Heart left ventricle (tissue), 16 donors: ENCODE measurements at regions not wholly inside any gene's neighbourhood (a gene's known extent, or its start where the extent isn't known, plus 50 kb on each side); places are given as distances from the start of the nearest gene placed in this dataset.
"Not testable (repeated sequence)": the region's sequence is repeated elsewhere in the genome, so short reads cannot be mapped to it uniquely, and the experiment has no call there.

Source experiments
- ATAC-seq, 4 donors: fragments of 200-7000 bp; cut with Tn5 transposase; one replicate each; pipeline ENCODE4 v1.9.1; 2020 to 2022; ENCODE audit warnings: moderate library complexity in 4 of 4, mild to moderate bottlenecking in 3 of 4, moderate number of reproducible peaks in 1 of 4
- DNase-seq, 5 donors: peaks; one replicate each; pipeline ENCODE4 v3.0.0-alpha.2; 2020
- H3K27ac ChIP-seq, 12 donors: fragments of 200-600 bp; sonication (generic) in 4 of 12; one replicate each; pipeline versions ENCODE4 v1.5.0 to v1.8.0; 2016 to 2022; ENCODE audit warnings: mild to moderate bottlenecking in 2 of 12
- H3K27me3 ChIP-seq, 9 donors: fragments of 200-600 bp; sonication (generic) in 2 of 9; one replicate each; pipeline versions ENCODE4 v1.5.1 to v1.8.0; 2016 to 2022; ENCODE audit warnings: mild to moderate bottlenecking in 3 of 9
- H3K36me3 ChIP-seq, 9 donors: fragments of 200-600 bp; sonication (generic) in 2 of 9; one replicate each; pipeline versions ENCODE4 v1.5.0 to v1.8.0; 2018 to 2022; ENCODE audit warnings: mild to moderate bottlenecking in 2 of 9
- H3K4me1 ChIP-seq, 12 donors: fragments of 200-600 bp; sonication (generic) in 4 of 12; one replicate each; pipeline versions ENCODE4 v1.5.0 to v1.8.0; 2016 to 2022; ENCODE audit warnings: mild to moderate bottlenecking in 3 of 12
- H3K4me3 ChIP-seq, 12 donors: fragments of 200-600 bp; sonication (generic) in 4 of 12; one replicate each; pipeline versions ENCODE4 v1.5.0 to v1.8.0; 2017 to 2022; ENCODE audit warnings: mild to moderate bottlenecking in 9 of 12, moderate library complexity in 4 of 12
- H3K9me3 ChIP-seq, 12 donors: fragments of 200-600 bp; sonication (generic) in 4 of 12; one replicate each; pipeline versions ENCODE4 v1.5.0 to v1.8.0; 2016 to 2022; ENCODE audit warnings: mild to moderate bottlenecking in 1 of 12
- CTCF ChIP-seq, 12 donors: fragments of 200-600 bp; sonication (generic) in 4 of 12; IDR thresholded peaks; one replicate each; pipeline versions ENCODE4 v1.5.0 to v1.8.0; 2018 to 2022; ENCODE audit warnings: antibody characterized with exemption in 12 of 12, mild to moderate bottlenecking in 5 of 12
- POLR2A ChIP-seq, 2 donors: fragments of 450-650 bp; IDR thresholded peaks; one replicate each; pipeline ENCODE4 v1.6.1; 2017; ENCODE audit warnings: antibody characterized with exemption in 2 of 2, mild to moderate bottlenecking in 2 of 2, moderate library complexity in 2 of 2
- WGBS, 4 donors: extraction: QIAGEN DNeasy Blood & Tissue Kit in 2 of 4; methylation state at CpG; one replicate each; pipeline versions ENCODE4 v1.1.5 to v1.1.7; 2013 to 2018; 5-methylcytosine and 5-hydroxymethylcytosine counted together
- intact Hi-C, 10 donors: fragments of 100-400 bp; cut with DNase I; formaldehyde crosslinking; loops; one replicate each; pipeline versions ENCODE4 v1.11.1 to v1.14.2; 2022
- donor health status: ischemic (EF 13 %, LVEDD 7.1; RV severe dilation, severe dysfunction).
- donor health status: healthy with polysubstance abuse.
- donor health status: DM: no; HTN: yes; CAD: no.
- donor health status: DM: no; HTN: no; CAD: no.
- donor health status: ischemic (EF 25% LVEDD 6.9; RV normal size, moderate dysfunction).
- donor health status: ischemic (EF 25% LVEDD 5.7; RV mildly dilated, moderate dysfunction).
- donor health status: healthy.
- donor health status: DM: yes; HTN: yes; CAD: no.
- donor health status: ischemic (EF 35%, LVEDD 5.7; RV mildly dilated, moderate dysfunction).
- donor health status: nonischemic (EF 11% LVEDD 7.7; RV severe dilation, severe dysfunction).
- donor health status: DM: yes; HTN: yes; CAD: no.
- donor health status: PGD.
- donor health status: ischemic (EF 29% LVEDD 5.4; RV normal size, mild dysfunction).
- donor health status: nonischemic (EF 23%, LVEDD 6.1; RV moderate dilation, normal function).

DNA sequence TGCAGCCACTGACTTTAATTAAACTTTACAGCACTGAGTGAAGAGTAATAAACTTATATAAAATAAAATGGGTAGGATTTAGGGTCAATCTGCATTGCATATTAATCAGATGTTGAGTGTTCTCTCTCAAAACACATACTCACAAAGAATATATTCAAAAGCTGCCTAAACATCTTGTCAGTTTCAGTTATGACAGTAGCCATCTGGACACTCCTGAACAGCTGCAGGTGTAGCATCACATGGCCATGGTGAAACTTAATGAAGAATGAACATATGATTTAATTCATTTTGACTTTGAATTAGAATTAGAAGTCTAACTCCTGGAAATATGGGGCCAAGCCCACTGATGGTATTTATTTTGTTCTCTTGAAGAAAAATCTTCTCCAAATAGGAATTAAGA, 684.3 kb upstream of the RAG2 start:
- no peaks in the 10 kb centered on the region for H3K27me3 ChIP-seq
- peaks cover 0 to 4% (median 0%) of the 10 kb centered on the region in 12 donors for H3K9me3 ChIP-seq
- no peak for DNase-seq
- H3K4me1 ChIP-seq = no peaks in the 10 kb centered on the region
- H3K4me3 ChIP-seq = no peak overlapping the region
- no peak overlapping the region for H3K27ac ChIP-seq
- intact Hi-C loops = no loop called here
- TF ChIP-seq CTCF (IDR thresholded peaks at IDR 0.05) (no peak), POLR2A (IDR thresholded peaks at IDR 0.05) (no peak)
- H3K36me3 ChIP-seq = no peaks in the 10 kb centered on the region
- no peak for ATAC-seq

GRCh38 chr11:37280200-37280599, 682.2 kb upstream of the RAG2 start:
- 48 to 63% (median 57%) methylated on average over 2 of the region's 2 CpGs for WGBS, 4 donors
- H3K4me3 ChIP-seq = no peak overlapping the region
- peaks cover 0 to 2% (median 0%) of the 10 kb centered on the region in 12 donors for H3K9me3 ChIP-seq
- H3K4me1 ChIP-seq = no peaks in the 10 kb centered on the region
- DNase-seq = no peak
- TF ChIP-seq CTCF (IDR thresholded peaks at IDR 0.05) = no peak
- no peak for TF ChIP-seq POLR2A (IDR thresholded peaks at IDR 0.05)
- intact Hi-C loops = no loop called here
- no peaks in the 10 kb centered on the region for H3K36me3 ChIP-seq
- peak in 3 of 4 donors; percentile 62 to 78 (median 67) for ATAC-seq
- H3K27me3 ChIP-seq = no peaks in the 10 kb centered on the region
- H3K27ac ChIP-seq = peak overlapping the region in 1 of 12 donors; percentile 29

DNA sequence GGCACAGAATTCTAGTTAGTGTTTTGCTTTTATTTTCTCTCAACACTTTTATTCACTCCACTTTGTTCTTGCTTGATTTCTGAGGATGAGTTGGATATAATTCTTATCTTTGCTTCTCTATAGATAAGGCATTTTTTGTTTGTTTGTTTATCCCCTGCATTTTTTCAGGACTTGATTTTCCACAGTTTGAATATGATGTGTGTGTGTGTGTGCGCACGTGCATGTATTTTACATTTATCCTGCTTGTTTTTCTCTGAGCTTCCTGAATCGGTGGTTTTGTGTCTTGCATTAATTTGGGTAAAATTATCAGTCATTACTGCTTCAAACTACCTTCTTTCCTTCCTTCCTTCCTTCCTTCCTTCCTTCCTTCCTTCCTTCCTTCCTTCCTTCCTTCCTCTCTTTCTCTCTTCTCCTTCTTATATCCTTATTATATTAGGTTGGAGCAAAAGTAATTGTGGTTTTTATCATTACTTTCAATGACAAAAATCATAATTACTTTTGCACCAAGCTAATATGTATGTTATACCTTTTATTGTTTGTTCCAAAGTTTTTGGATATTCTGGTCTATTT, 679.9 kb upstream of the RAG2 start:
- Histone ChIP-seq H3K9me3 (no peaks in the 10 kb centered on the region), H3K27ac (no peak overlapping the region), H3K36me3 (no peaks in the 10 kb centered on the region), H3K27me3 (no peaks in the 10 kb centered on the region), H3K4me1 (no peaks in the 10 kb centered on the region), H3K4me3 (no peak overlapping the region)
- intact Hi-C loops = no loop called here
- no peak for TF ChIP-seq CTCF (IDR thresholded peaks at IDR 0.05)
- DNase-seq = no peak
- WGBS, 4 donors = 73 to 93% (median 88%) methylated on average over 3 of the region's 3 CpGs
- ATAC-seq = no peak

GRCh38 chr11:37264783-37265182, 666.7 kb upstream of the RAG2 start:
- peaks cover 0 to 11% (median 2%) of the 10 kb centered on the region in 12 donors for H3K9me3 ChIP-seq
- intact Hi-C loops = no loop called here
- ATAC-seq (peak in 2 of 4 donors; percentile 20 to 47), DNase-seq (peak in 1 of 5 donors; percentile 7)
- no peaks in the 10 kb centered on the region for H3K27me3 ChIP-seq
- H3K4me1 ChIP-seq = no peaks in the 10 kb centered on the region
- no peak overlapping the region for H3K27ac ChIP-seq
- 32 to 47% (median 40%) methylated on average over 4 of the region's 4 CpGs for WGBS, 4 donors
- H3K36me3 ChIP-seq = no peaks in the 10 kb centered on the region
- TF ChIP-seq POLR2A (IDR thresholded peaks at IDR 0.05) = no peak
- no peak overlapping the region for H3K4me3 ChIP-seq

GRCh38 chr11:37264060-37264459, 666.0 kb upstream of the RAG2 start:
- H3K36me3 ChIP-seq = no peaks in the 10 kb centered on the region
- no peak overlapping the region for H3K4me3 ChIP-seq
- H3K27ac ChIP-seq = no peak overlapping the region
- ATAC-seq = no peak
- WGBS, 4 donors = 31 to 60% (median 49%) methylated on average over 1 of the region's 1 CpG
- TF ChIP-seq POLR2A (IDR thresholded peaks at IDR 0.05) (no peak), CTCF (IDR thresholded peaks at IDR 0.05) (no peak)
- H3K27me3 ChIP-seq = no peaks in the 10 kb centered on the region
- no peak for DNase-seq
- H3K4me1 ChIP-seq = no peaks in the 10 kb centered on the region
- intact Hi-C loops = no loop called here
- H3K9me3 ChIP-seq = peaks cover 0 to 11% (median 2%) of the 10 kb centered on the region in 12 donors

DNA sequence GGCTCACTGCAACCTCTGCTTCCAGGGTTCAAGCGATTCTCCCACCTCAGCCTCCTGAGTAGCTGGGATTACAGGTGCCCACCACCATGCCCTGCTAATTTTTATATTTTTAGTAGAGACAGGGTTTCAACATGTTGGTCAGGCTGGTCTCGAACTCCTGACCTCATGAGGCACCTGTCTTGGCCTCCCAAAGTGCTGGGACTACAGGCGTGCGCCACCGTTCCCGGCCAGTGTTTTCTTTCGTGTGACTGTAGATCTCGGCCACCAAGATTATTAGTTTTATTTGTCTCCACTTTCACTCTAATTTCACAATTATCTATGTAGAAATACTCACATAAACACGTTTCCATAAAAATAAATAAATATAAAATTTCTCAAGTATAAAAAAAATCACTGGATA, 665.4 kb upstream of the RAG2 start:
- H3K4me1 ChIP-seq, H3K27me3 ChIP-seq, H3K36me3 ChIP-seq, DNase-seq, H3K27ac ChIP-seq, H3K4me3 ChIP-seq, ATAC-seq, intact Hi-C loops: not testable (repeated sequence)
- H3K9me3 ChIP-seq = peaks cover 0 to 11% (median 2%) of the 10 kb centered on the region in 12 donors
- 83 to 85% (median 84%) methylated on average over 9 of the region's 9 CpGs for WGBS, 4 donors
